GM12878 (cell line): ENCODE measurements at regions not wholly inside any gene's neighbourhood (a gene's known extent, or its start where the extent isn't known, plus 50 kb on each side); places are given as distances from the start of the nearest gene placed in this dataset.
A peak's percentile ranks its signal among the peaks of the same experiment; 100 is the strongest.

Experiments used
- ATAC-seq: fragments of 200-7000 bp; cut with Tn5 transposase; 3 replicates; pipeline ENCODE4 v1.9.1; 2020; ENCODE audit warnings: mild to moderate bottlenecking, moderate library complexity
- BruUV-seq: library from RNA; stranded (reverse); fragments of 400-500 nt; replicated peaks from 2 replicates; lab custom pipeline; 2021; lab: Mats Ljungman, UMichigan
- CTCF ChIA-PET: fragments of 300-600 bp; sonication (Branson Sonifier 250); formaldehyde crosslinking; extraction: SDS; loops from one replicate; lab custom pipeline; 2021; ENCODE audit warnings: inconsistent platforms; lab: Yijun Ruan, JAX
- POLR2A ChIA-PET: fragments of 350-600 bp; formaldehyde crosslinking; extraction: SDS; loops from one replicate; lab custom pipeline; 2021; ENCODE audit warnings: inconsistent platforms; lab: Charles Lee
- RAD21 ChIA-PET: fragments of 300-600 bp; sonication (Branson Sonifier 250); formaldehyde crosslinking; loops from one replicate; lab custom pipeline; 2023; ENCODE audit warnings: antibody characterized with exemption; ENCODE audit not compliant: unreplicated experiment; lab: Charles Lee
- SMC1A ChIA-PET: fragments of 300-600 bp; sonication (Branson Sonifier 250); formaldehyde crosslinking; loops from one replicate; lab custom pipeline; 2023; ENCODE audit not compliant: unreplicated experiment, uncharacterized antibody; lab: Charles Lee
- DNase-seq: peaks from one replicate; pipeline ENCODE4 v3.0.0-alpha.2; 2011; ENCODE audit warnings: low read depth, low spot score
- FAIRE-seq: peaks from 3 replicates; lab custom pipeline; 2011; peaks lifted over from hg19 to GRCh38; lab: Jason Lieb, UNC
- H2AFZ ChIP-seq: 2 replicates; pipeline ENCODE4 v1.6.0; 2011; ENCODE audit warnings: low read depth, low read length, control low read depth; ENCODE audit not compliant: control insufficient read depth
- H3K27ac ChIP-seq: 2 replicates; pipeline ENCODE4 v1.5.1; 2011; ENCODE audit warnings: control low read depth; ENCODE audit not compliant: control insufficient read depth, insufficient read depth
- H3K27me3 ChIP-seq, 2 experiments: replicated peaks in 1 of 2; 2 replicates each; pipeline versions ENCODE4 v1.6.0 to v1.6.1; 2011; ENCODE audit warnings: low read length in 1 of 2; ENCODE audit not compliant: control insufficient read depth in 2 of 2, insufficient read depth in 2 of 2
- H3K36me3 ChIP-seq, 2 experiments: 2 replicates each; pipeline ENCODE4 v1.5.1; 2011; ENCODE audit warnings: low read length in 1 of 2; ENCODE audit not compliant: control insufficient read depth in 2 of 2, insufficient read depth in 2 of 2
- H3K4me1 ChIP-seq: 2 replicates; pipeline ENCODE4 v1.6.1; 2011; ENCODE audit warnings: mild to moderate bottlenecking, low read length, moderate library complexity, mixed read lengths; ENCODE audit not compliant: control insufficient read depth, insufficient read depth
- H3K4me2 ChIP-seq: 2 replicates; pipeline ENCODE4 v1.6.0; 2011; ENCODE audit warnings: control low read depth; ENCODE audit not compliant: control insufficient read depth, insufficient read depth
- H3K4me3 ChIP-seq: fragments of 200-600 bp; sonication (generic); 2 replicates; pipeline ENCODE4 v1.5.1; 2016
- H3K79me2 ChIP-seq: 2 replicates; pipeline ENCODE4 v1.6.0; 2011; ENCODE audit warnings: low read length; ENCODE audit not compliant: control insufficient read depth, insufficient read depth
- H3K9ac ChIP-seq: 2 replicates; pipeline ENCODE4 v1.8.0; 2011; ENCODE audit warnings: low read length, control low read depth, mixed read lengths; ENCODE audit not compliant: control insufficient read depth, insufficient read depth
- H3K9me3 ChIP-seq: replicated peaks from 3 replicates; pipeline ENCODE4 v1.5.1; 2011; ENCODE audit warnings: mild to moderate bottlenecking, low read length; ENCODE audit not compliant: control insufficient read depth, insufficient read depth
- H4K20me1 ChIP-seq: 2 replicates; pipeline ENCODE4 v1.6.0; 2011; ENCODE audit not compliant: control insufficient read depth, insufficient read depth
- BHLHE40 ChIP-seq, 2 experiments: fragments of 450-650 bp in 1 of 2; IDR thresholded peaks; 2 replicates each; pipeline ENCODE4 v1.6.1; 2011 to 2017; ENCODE audit warnings: low read depth in 2 of 2, borderline replicate concordance in 1 of 2, improper control_type of control experiment in 1 of 2, low read length in 1 of 2, mild to moderate bottlenecking in 1 of 2
- FOXK2 ChIP-seq: fragments of 450-650 bp; IDR thresholded peaks from 2 replicates; pipeline ENCODE4 v1.6.1; 2017; ENCODE audit warnings: mild to moderate bottlenecking, moderate library complexity
- GABPA ChIP-seq: IDR thresholded peaks from 2 replicates; pipeline ENCODE4 v1.6.1; 2014; ENCODE audit warnings: antibody characterized with exemption, low read depth, mild to moderate bottlenecking, inconsistent platforms
- HSF1 ChIP-seq: fragments of 150-350 bp; IDR thresholded peaks from 2 replicates; pipeline ENCODE4 v1.6.1; 2014; ENCODE audit warnings: mild to moderate bottlenecking, low read depth, low read length
- MEF2A ChIP-seq: IDR thresholded peaks from 2 replicates; pipeline ENCODE4 v1.6.1; 2011; ENCODE audit warnings: low read depth, mild to moderate bottlenecking, low read length, moderate library complexity; ENCODE audit not compliant: insufficient read depth
- NBN ChIP-seq: fragments of 450-650 bp; IDR thresholded peaks from 2 replicates; pipeline ENCODE4 v1.6.1; 2016
- NFIC ChIP-seq: IDR thresholded peaks from 2 replicates; pipeline ENCODE4 v1.6.1; 2012; ENCODE audit warnings: low read depth, mild to moderate bottlenecking, inconsistent platforms, low read length, moderate library complexity
- PAX5 ChIP-seq: IDR thresholded peaks from 2 replicates; pipeline ENCODE4 v1.6.1; 2011; ENCODE audit warnings: low read depth, low read length, borderline replicate concordance
- RUNX3 ChIP-seq: IDR thresholded peaks from 2 replicates; pipeline ENCODE4 v1.6.1; 2012; ENCODE audit warnings: low read length, inconsistent platforms
- SREBF2 ChIP-seq: IDR thresholded peaks from 2 replicates; pipeline ENCODE4 v1.6.1; 2012; ENCODE audit warnings: mild to moderate bottlenecking, low read length
- TCF12 ChIP-seq: IDR thresholded peaks from 2 replicates; pipeline ENCODE4 v1.6.1; 2011; ENCODE audit warnings: low read depth, mild to moderate bottlenecking, low read length
- TCF7 ChIP-seq: IDR thresholded peaks from 2 replicates; pipeline ENCODE4 v1.6.1; 2014; ENCODE audit warnings: antibody characterized with exemption, borderline replicate concordance
- ZBTB40 ChIP-seq: fragments of 450-650 bp; IDR thresholded peaks from 2 replicates; pipeline ENCODE4 v1.6.1; 2016; ENCODE audit warnings: mild to moderate bottlenecking, moderate library complexity, borderline replicate concordance
- ZNF207 ChIP-seq: fragments of 450-650 bp; IDR thresholded peaks from 2 replicates; pipeline ENCODE4 v1.6.1; 2014; ENCODE audit warnings: antibody characterized with exemption, mild to moderate bottlenecking, borderline replicate concordance
- WGBS: methylation state at CpG from one replicate; pipeline ENCODE4 v1.1.6; 2016; ENCODE audit warnings: low lambda C conversion rate; ENCODE audit not compliant: insufficient replicate concordance, insufficient coverage; ENCODE audit errors: missing lambda C conversion rate; 5-methylcytosine and 5-hydroxymethylcytosine counted together
- in situ Hi-C: fragments of 300-500 bp; cut with MboI; formaldehyde crosslinking; loops from 9 replicates; pipeline ENCODE4 v1.14.3; 2018; ENCODE audit warnings: mixed read lengths
- intact Hi-C: fragments of 100-400 bp; cut with micrococcal nuclease; formaldehyde crosslinking; loops from one replicate; pipeline ENCODE4 v1.14.2; 2022; ENCODE audit not compliant: unreplicated experiment
- TF ChIP-seq, protein P1 (sequence below): IDR thresholded peaks from 2 replicates; pipeline ENCODE4 v1.6.1; 2011; ENCODE audit warnings: mild to moderate bottlenecking, low read depth, low read length, moderate library complexity; ENCODE audit not compliant: insufficient replicate concordance

GRCh38 chr6:166751051-166751595 lies 124.1 kb upstream of the RPS6KA2 start:
- peaks cover 9% of the 10 kb centered on the region; the same call in 1 of the 2 replicates for H3K4me1 ChIP-seq
- H3K4me2 ChIP-seq, result peak overlapping the region; percentile 44; the same call in 1 of the 2 replicates
- SMC1A ChIA-PET, result no interaction called here
- H3K27me3 ChIP-seq, result no peaks in the 10 kb centered on the region; a peak in 1 of 4 replicates
- no peak overlapping the region for H3K9ac ChIP-seq
- CTCF ChIA-PET, result no interaction called here
- H3K27ac ChIP-seq, result no peak overlapping the region
- POLR2A ChIA-PET, result no interaction called here
- no peaks in the 10 kb centered on the region for H3K79me2 ChIP-seq
- H4K20me1 ChIP-seq, result no peaks in the 10 kb centered on the region
- BruUV-seq, result no TSS peak
- TF ChIP-seq PAX5 (peak; percentile 63; the same call in 1 of the 2 replicates), GABPA (no peak), NBN (no peak), HSF1 (no peak), FOXK2 (no peak), RUNX3 (peak; percentile 39; the same call in 1 of the 2 replicates), TCF7 (no peak), TCF12 (peak; percentile 92), ZNF207 (no peak), SREBF2 (no peak), MEF2A (no peak), BHLHE40 (IDR thresholded peaks at IDR 0.05; ENCODE audit: borderline replicate concordance in 1 of 2, low read depth in 2 of 2, low read length in 1 of 2) (peak in 1 of 2 experiments; percentile 20; a peak in 1 of 4 replicates), NFIC (no peak), ZBTB40 (no peak)
- TF ChIP-seq, protein P1, sequence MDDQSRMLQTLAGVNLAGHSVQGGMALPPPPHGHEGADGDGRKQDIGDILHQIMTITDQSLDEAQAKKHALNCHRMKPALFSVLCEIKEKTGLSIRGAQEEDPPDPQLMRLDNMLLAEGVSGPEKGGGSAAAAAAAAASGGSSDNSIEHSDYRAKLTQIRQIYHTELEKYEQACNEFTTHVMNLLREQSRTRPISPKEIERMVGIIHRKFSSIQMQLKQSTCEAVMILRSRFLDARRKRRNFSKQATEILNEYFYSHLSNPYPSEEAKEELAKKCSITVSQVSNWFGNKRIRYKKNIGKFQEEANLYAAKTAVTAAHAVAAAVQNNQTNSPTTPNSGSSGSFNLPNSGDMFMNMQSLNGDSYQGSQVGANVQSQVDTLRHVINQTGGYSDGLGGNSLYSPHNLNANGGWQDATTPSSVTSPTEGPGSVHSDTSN, result peak; percentile 8
- WGBS, result 15% methylated on average over 19 of the region's 19 CpGs
- no peaks in the 10 kb centered on the region for H3K36me3 ChIP-seq
- intact Hi-C loops, result loop anchor here (10.0 kb wide), 1 partner anchor 296 kb away; no protein-coding TSS in a partner anchor
- H2AFZ ChIP-seq, result peak overlapping the region; percentile 24; the same call in 1 of the 2 replicates
- RAD21 ChIA-PET, result no interaction called here
- DNase-seq, result no peak
- FAIRE-seq, result no peak
- no peaks in the 10 kb centered on the region for H3K9me3 ChIP-seq
- in situ Hi-C loops, result no loop called here
- peak; percentile 69 for ATAC-seq
- H3K4me3 ChIP-seq, result no peak overlapping the region
